OCI-LY1 (cell line): ENCODE measurements at regions not wholly inside any gene's neighbourhood (a gene's known extent, or its start where the extent isn't known, plus 50 kb on each side); places are given as distances from the start of the nearest gene placed in this dataset.

Source experiments
- H2AFZ ChIP-seq: fragments of 200-600 bp; sonication (generic), shearing (Covaris generic); 2 replicates; pipeline ENCODE4 v1.6.0; 2014; ENCODE audit warnings: antibody characterized with exemption, mild to moderate bottlenecking, low read length
- H3F3A ChIP-seq: fragments of 200-600 bp; sonication (generic), shearing (Covaris generic); 2 replicates; pipeline ENCODE4 v1.6.0; 2014; ENCODE audit warnings: mild to moderate bottlenecking, antibody characterized with exemption, low read length, moderate library complexity; ENCODE audit not compliant: insufficient read depth
- H3K27ac ChIP-seq: fragments of 200-600 bp; sonication (generic); 2 replicates; pipeline ENCODE4 v1.5.1; 2014; ENCODE audit warnings: low read length, mixed run types, mild to moderate bottlenecking, low read depth; ENCODE audit not compliant: poor library complexity, severe bottlenecking
- H3K27me3 ChIP-seq: fragments of 200-600 bp; sonication (generic); 2 replicates; pipeline ENCODE4 v1.6.0; 2014; ENCODE audit warnings: antibody characterized with exemption, mild to moderate bottlenecking, low read length, moderate library complexity; ENCODE audit not compliant: insufficient read depth
- H3K36me3 ChIP-seq: fragments of 200-600 bp; sonication (generic); 2 replicates; pipeline ENCODE4 v1.6.1; 2014; ENCODE audit warnings: mild to moderate bottlenecking, antibody characterized with exemption, low read length, moderate library complexity, mixed read lengths; ENCODE audit not compliant: insufficient read depth
- H3K4me1 ChIP-seq: fragments of 200-600 bp; sonication (generic); 2 replicates; pipeline ENCODE4 v1.5.1; 2014; ENCODE audit warnings: mild to moderate bottlenecking, low read length, moderate library complexity; ENCODE audit not compliant: insufficient read depth, severe bottlenecking
- H3K4me2 ChIP-seq: fragments of 200-600 bp; sonication (generic), shearing (Covaris generic); 2 replicates; pipeline ENCODE4 v1.6.1; 2014; ENCODE audit warnings: low read length
- H3K4me3 ChIP-seq: fragments of 200-600 bp; sonication (generic); 2 replicates; pipeline ENCODE4 v1.5.1; 2014; ENCODE audit warnings: low read length, low read depth, mild to moderate bottlenecking, mixed read lengths; ENCODE audit not compliant: poor library complexity, severe bottlenecking
- H3K79me2 ChIP-seq: fragments of 200-600 bp; shearing (Covaris generic); 2 replicates; pipeline ENCODE4 v1.6.1; 2016; ENCODE audit warnings: mixed run types, low read length, mixed read lengths; ENCODE audit not compliant: insufficient read depth
- H3K9ac ChIP-seq: fragments of 200-600 bp; sonication (generic), shearing (Covaris generic); 2 replicates; pipeline ENCODE4 v1.6.1; 2014; ENCODE audit warnings: mild to moderate bottlenecking, low read length, mixed read lengths
- H3K9me2 ChIP-seq: fragments of 200-600 bp; sonication (generic), shearing (Covaris generic); 2 replicates; pipeline ENCODE4 v1.6.1; 2014; ENCODE audit warnings: low read depth, mild to moderate bottlenecking, low read length, mixed read lengths
- H3K9me3 ChIP-seq: fragments of 200-600 bp; shearing (Covaris generic); 2 replicates; pipeline ENCODE4 v1.6.1; 2014; ENCODE audit warnings: low read length, mixed read lengths
- H4K20me1 ChIP-seq: fragments of 200-600 bp; sonication (generic), shearing (Covaris generic); 2 replicates; pipeline ENCODE4 v1.6.0; 2016; ENCODE audit warnings: mild to moderate bottlenecking, low read length; ENCODE audit not compliant: insufficient read depth
- EZH2 ChIP-seq: fragments of 200-600 bp; sonication (generic), shearing (Covaris generic); IDR thresholded peaks from 2 replicates; pipeline ENCODE4 v1.8.0; 2017; ENCODE audit warnings: borderline replicate concordance, mixed run types, mild to moderate bottlenecking, antibody characterized with exemption, low read length, moderate library complexity, mixed read lengths
- TF ChIP-seq, protein P1 (sequence below): fragments of 200-600 bp; sonication (generic), shearing (Covaris generic); IDR thresholded peaks from 2 replicates; pipeline ENCODE4 v1.5.1; 2017; ENCODE audit warnings: mild to moderate bottlenecking, antibody characterized with exemption, low read length, moderate library complexity, mixed read lengths

- no peak overlapping the region for H3K4me2 ChIP-seq
- H3K9ac ChIP-seq: no peak overlapping the region
Observed at GRCh38 chr2:128520791-128521190, 202.1 kb upstream of the HS6ST1 start.

DNA sequence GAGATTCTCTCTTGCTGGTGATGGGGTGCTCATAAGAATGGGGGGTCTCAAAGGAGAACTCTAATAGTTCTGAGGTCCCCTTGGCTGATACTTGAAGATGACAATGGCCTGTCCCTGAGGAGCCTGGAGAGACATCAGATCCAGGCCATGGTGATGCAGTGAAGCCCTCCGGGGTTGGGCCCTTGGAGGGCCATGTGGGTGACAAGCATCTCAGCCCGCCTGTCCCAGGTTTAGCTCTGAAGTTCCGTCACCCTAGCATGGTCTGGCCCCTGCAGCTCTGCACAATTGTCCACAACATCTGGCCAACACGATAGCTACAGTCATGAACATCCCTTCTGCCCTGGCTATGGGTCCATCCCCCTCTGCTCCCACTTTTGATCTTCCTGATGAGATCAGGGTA, 202.8 kb upstream of the HS6ST1 start:
- Histone ChIP-seq H3K9me3 (no peaks in the 10 kb centered on the region), H2AFZ (no peak overlapping the region), H3K9ac (no peak overlapping the region), H3K4me1 (no peaks in the 10 kb centered on the region), H3K4me2 (no peak overlapping the region), H3K27me3 (no peaks in the 10 kb centered on the region), H3K36me3 (no peaks in the 10 kb centered on the region), H4K20me1 (no peaks in the 10 kb centered on the region), H3K27ac (no peak overlapping the region), H3F3A (no peaks in the 10 kb centered on the region), H3K79me2 (no peaks in the 10 kb centered on the region), H3K4me3 (no peak overlapping the region), H3K9me2 (no peaks in the 10 kb centered on the region)
- TF ChIP-seq EZH2: no peak
- TF ChIP-seq, protein P1, sequence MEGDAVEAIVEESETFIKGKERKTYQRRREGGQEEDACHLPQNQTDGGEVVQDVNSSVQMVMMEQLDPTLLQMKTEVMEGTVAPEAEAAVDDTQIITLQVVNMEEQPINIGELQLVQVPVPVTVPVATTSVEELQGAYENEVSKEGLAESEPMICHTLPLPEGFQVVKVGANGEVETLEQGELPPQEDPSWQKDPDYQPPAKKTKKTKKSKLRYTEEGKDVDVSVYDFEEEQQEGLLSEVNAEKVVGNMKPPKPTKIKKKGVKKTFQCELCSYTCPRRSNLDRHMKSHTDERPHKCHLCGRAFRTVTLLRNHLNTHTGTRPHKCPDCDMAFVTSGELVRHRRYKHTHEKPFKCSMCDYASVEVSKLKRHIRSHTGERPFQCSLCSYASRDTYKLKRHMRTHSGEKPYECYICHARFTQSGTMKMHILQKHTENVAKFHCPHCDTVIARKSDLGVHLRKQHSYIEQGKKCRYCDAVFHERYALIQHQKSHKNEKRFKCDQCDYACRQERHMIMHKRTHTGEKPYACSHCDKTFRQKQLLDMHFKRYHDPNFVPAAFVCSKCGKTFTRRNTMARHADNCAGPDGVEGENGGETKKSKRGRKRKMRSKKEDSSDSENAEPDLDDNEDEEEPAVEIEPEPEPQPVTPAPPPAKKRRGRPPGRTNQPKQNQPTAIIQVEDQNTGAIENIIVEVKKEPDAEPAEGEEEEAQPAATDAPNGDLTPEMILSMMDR: no peak

More at GRCh38 chr2:128520791-128521190, 202.1 kb upstream of the HS6ST1 start:
- no peaks in the 10 kb centered on the region for H3K4me1 ChIP-seq
- no peaks in the 10 kb centered on the region for H3K9me3 ChIP-seq
- no peak overlapping the region for H2AFZ ChIP-seq
- no peaks in the 10 kb centered on the region for H3K36me3 ChIP-seq
- TF ChIP-seq, protein P1: no peak
- TF ChIP-seq EZH2: no peak
- H3K4me3 ChIP-seq: no peak overlapping the region
- H3K27ac ChIP-seq: no peak overlapping the region
- no peaks in the 10 kb centered on the region for H3K9me2 ChIP-seq
- no peaks in the 10 kb centered on the region for H3K79me2 ChIP-seq
- H3F3A ChIP-seq: no peaks in the 10 kb centered on the region
- H3K27me3 ChIP-seq: no peaks in the 10 kb centered on the region
- H4K20me1 ChIP-seq: no peaks in the 10 kb centered on the region

- Histone ChIP-seq H2AFZ (no peak overlapping the region), H4K20me1 (no peaks in the 10 kb centered on the region), H3K79me2 (no peaks in the 10 kb centered on the region), H3K4me2 (no peak overlapping the region), H3F3A (no peaks in the 10 kb centered on the region), H3K27me3 (no peaks in the 10 kb centered on the region), H3K4me1 (no peaks in the 10 kb centered on the region), H3K4me3 (no peak overlapping the region), H3K9ac (no peak overlapping the region), H3K9me2 (no peaks in the 10 kb centered on the region), H3K36me3 (no peaks in the 10 kb centered on the region), H3K9me3 (no peaks in the 10 kb centered on the region), H3K27ac (no peak overlapping the region)
- TF ChIP-seq EZH2: no peak
- TF ChIP-seq, protein P1: no peak
Observed at GRCh38 chr2:128522829-128523228, 204.2 kb upstream of the HS6ST1 start.
